Colon (tissue), 2 donors: ENCODE measurements at regions not wholly inside any gene's neighbourhood (a gene's known extent, or its start where the extent isn't known, plus 50 kb on each side); places are given as distances from the start of the nearest gene placed in this dataset.

Experiments
- FAIRE-seq: peaks from 2 replicates; lab custom pipeline; 2012; peaks lifted over from hg19 to GRCh38; lab: Jason Lieb, UNC
- donor health status: control.
- donor health status: control.

- no peak for FAIRE-seq
Observed at GRCh38 chr6:22027040-22027725, 269.7 kb downstream of the PRL start.

GRCh38 chr6:22028403-22029090, 268.3 kb downstream of the PRL start:
- no peak for FAIRE-seq

- no peak for FAIRE-seq
Observed at GRCh38 chr6:22029171-22029570, 267.7 kb downstream of the PRL start.

- no peak for FAIRE-seq
Observed at GRCh38 chr6:22030730-22031619, 265.9 kb downstream of the PRL start.

- FAIRE-seq: no peak
Observed at GRCh38 chr6:22035690-22036089, 261.1 kb downstream of the PRL start.

- FAIRE-seq: no peak
Observed at GRCh38 chr6:22036275-22036674, 260.6 kb downstream of the PRL start.

GRCh38 chr6:22036699-22037098, 260.1 kb downstream of the PRL start:
- no peak for FAIRE-seq

GRCh38 chr6:22041797-22042480, 254.9 kb downstream of the PRL start:
- FAIRE-seq: no peak

- no peak for FAIRE-seq
Observed at GRCh38 chr6:22042706-22043105, 254.1 kb downstream of the PRL start.

GRCh38 chr6:22043284-22043962, 253.4 kb downstream of the PRL start:
- FAIRE-seq: no peak

GRCh38 chr6:22045261-22045912, 251.4 kb downstream of the PRL start:
- FAIRE-seq: no peak

GRCh38 chr6:22049002-22049401, 247.8 kb downstream of the PRL start:
- FAIRE-seq: no peak

- FAIRE-seq: no peak
Observed at GRCh38 chr6:22053391-22053997, 243.3 kb downstream of the PRL start.

- FAIRE-seq: no peak
Observed at GRCh38 chr6:22056398-22056797, 240.4 kb downstream of the PRL start.

GRCh38 chr6:22057962-22058361, 238.9 kb downstream of the PRL start:
- FAIRE-seq: no peak

- FAIRE-seq: no peak
Observed at GRCh38 chr6:22059126-22059525, 237.7 kb downstream of the PRL start.

GRCh38 chr6:22059946-22060345, 236.9 kb downstream of the PRL start:
- FAIRE-seq: no peak

- FAIRE-seq: no peak
Observed at GRCh38 chr6:22062807-22063408, 233.9 kb downstream of the PRL start.

GRCh38 chr6:22064558-22064957, 232.3 kb downstream of the PRL start:
- FAIRE-seq: no peak

GRCh38 chr6:22067122-22067521, 229.7 kb downstream of the PRL start:
- no peak for FAIRE-seq
